Fibroblast of villous mesenchyme (primary cell): ENCODE measurements at regions not wholly inside any gene's neighbourhood (a gene's known extent, or its start where the extent isn't known, plus 50 kb on each side); places are given as distances from the start of the nearest gene placed in this dataset.

Experiments used
- DNase-seq: peaks from one replicate; pipeline ENCODE4 v3.0.0-alpha.2; 2010; ENCODE audit warnings: low read depth
- H3K4me3 ChIP-seq: 2 replicates; pipeline ENCODE4 v1.5.1; 2011; ENCODE audit warnings: low read depth, mild to moderate bottlenecking, low read length
- TF ChIP-seq, protein P1 (sequence below): IDR thresholded peaks from 2 replicates; pipeline ENCODE4 v1.5.1; 2012; ENCODE audit warnings: low read depth, mild to moderate bottlenecking, low read length; ENCODE audit not compliant: insufficient read depth

- no peak for DNase-seq
- TF ChIP-seq, protein P1, sequence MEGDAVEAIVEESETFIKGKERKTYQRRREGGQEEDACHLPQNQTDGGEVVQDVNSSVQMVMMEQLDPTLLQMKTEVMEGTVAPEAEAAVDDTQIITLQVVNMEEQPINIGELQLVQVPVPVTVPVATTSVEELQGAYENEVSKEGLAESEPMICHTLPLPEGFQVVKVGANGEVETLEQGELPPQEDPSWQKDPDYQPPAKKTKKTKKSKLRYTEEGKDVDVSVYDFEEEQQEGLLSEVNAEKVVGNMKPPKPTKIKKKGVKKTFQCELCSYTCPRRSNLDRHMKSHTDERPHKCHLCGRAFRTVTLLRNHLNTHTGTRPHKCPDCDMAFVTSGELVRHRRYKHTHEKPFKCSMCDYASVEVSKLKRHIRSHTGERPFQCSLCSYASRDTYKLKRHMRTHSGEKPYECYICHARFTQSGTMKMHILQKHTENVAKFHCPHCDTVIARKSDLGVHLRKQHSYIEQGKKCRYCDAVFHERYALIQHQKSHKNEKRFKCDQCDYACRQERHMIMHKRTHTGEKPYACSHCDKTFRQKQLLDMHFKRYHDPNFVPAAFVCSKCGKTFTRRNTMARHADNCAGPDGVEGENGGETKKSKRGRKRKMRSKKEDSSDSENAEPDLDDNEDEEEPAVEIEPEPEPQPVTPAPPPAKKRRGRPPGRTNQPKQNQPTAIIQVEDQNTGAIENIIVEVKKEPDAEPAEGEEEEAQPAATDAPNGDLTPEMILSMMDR: no peak
- no peak overlapping the region for H3K4me3 ChIP-seq
These were observed 75.8 kb upstream of the LHX8 start for GRCh38 chr1:75058424-75058823.

DNA sequence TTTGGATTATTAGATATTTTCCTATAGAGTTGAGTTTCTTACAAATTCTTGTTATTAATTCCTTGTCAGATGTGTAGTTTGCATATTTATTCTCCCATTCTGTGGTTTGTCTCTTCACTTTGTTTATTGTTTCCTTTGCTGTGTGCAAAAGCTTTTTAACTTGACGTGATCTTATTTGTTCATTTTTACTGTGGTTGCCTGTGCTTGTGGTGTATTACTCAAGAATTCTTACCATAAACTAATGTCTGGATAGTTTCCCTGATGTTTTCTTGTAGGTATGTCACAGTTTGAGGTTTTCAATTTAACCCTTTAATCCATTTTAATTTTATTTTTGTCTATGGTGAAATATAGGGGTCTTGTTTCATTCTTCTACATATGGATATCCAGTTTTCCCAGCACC is 72.1 kb upstream of the LHX8 start:
- H3K4me3 ChIP-seq: no peak overlapping the region
- no peak for DNase-seq
- TF ChIP-seq, protein P1: no peak

GRCh38 chr1:75067975-75068374 is 66.2 kb upstream of the LHX8 start:
- H3K4me3 ChIP-seq: no peak overlapping the region
- TF ChIP-seq, protein P1: no peak
- no peak for DNase-seq

DNA sequence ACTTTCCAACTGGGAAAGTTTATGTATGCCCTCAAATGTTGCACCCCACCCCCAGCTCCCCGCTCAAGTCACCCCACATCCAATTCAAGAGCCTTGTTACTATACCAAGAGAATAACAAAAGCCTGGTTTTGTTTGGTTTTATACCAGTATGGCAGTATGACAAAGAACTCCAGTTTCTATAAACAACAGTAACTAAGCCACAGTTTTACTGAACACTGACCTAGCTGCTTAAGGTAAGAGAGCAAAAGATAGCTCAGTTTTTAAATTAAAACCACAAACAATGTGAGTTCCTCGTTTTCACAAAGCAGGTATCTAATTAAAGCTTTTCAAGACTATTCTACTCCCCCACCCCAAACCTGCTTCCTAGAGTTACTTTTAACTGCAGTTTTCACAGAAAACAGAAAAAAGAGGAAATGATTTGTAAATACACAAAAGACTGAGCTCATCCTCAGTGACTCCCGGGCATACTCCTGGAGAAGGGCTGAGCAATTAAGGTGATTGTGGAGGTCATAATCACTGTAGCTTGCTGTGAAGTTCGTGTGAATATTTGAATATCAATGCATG is 59.3 kb upstream of the LHX8 start:
- H3K4me3 ChIP-seq: no peak overlapping the region
- no peak for DNase-seq
- TF ChIP-seq, protein P1: no peak

DNA sequence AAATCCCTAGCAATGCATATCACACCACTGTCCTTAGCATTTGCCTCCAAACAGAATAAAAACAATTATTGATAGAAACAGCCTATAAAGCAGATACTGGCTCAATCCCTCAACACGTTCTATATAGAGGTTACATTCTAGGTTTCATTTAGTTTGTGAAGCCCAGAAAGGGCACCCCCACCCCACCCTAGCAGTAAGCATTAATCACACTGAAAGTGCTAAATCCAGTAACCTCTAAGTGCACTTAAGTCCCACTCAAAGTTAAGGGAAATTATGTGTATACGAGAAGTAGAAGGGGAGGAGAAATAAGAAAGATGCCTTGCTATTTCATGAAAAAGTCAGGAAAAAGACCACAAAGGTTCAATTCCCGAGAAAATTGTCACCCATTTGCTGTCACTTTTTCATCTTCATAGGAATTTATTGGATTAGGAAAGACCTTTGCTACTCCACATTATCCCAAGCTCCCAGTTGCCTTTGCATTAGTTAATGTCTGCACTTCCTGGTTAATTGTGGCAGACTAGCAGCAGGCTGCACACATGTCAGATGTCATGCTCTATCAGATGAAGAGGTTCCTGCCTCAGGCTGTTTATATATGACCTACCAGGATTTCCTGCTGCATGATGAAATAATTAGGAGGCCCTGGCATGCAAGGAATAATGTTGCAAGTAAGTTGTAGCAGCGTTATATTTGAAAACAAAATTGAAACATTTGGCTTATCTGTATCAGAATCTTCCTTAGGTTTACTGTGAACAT is 54.5 kb upstream of the LHX8 start:
- no peak for DNase-seq
- TF ChIP-seq, protein P1: no peak
- no peak overlapping the region for H3K4me3 ChIP-seq

DNA sequence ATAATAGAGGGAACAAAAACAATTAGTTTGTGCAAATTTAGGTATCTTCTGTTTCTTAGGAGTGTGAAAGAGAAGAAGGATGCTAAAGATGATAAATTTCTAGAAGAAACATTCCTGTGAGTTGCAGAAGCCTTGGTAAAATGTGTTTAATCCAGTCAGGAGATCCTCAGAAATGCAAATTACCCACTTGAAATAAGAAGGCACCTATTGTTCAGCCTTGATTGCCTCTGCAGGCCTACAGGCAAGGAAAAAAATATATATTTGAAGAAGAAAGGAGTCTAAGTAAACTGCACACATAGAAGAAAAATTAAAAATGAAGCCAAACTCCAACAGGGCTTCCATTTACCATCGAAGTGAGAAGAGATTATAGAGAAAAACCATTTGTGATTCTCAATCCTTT is 51.0 kb upstream of the LHX8 start:
- DNase-seq: no peak
- TF ChIP-seq, protein P1: no peak
- no peak overlapping the region for H3K4me3 ChIP-seq
